Cerebellar cortex (tissue), 1 donor: ENCODE measurements at regions not wholly inside any gene's neighbourhood (a gene's known extent, or its start where the extent isn't known, plus 50 kb on each side); places are given as distances from the start of the nearest gene placed in this dataset.
"Not testable (repeated sequence)": the region's sequence is repeated elsewhere in the genome, so short reads cannot be mapped to it uniquely, and the experiment has no call there.

ENCODE experiments used
- DNase-seq: peaks from one replicate; pipeline ENCODE4 v3.0.0-alpha.2; 2015; ENCODE audit warnings: low spot score

- no peak for DNase-seq
Measured at GRCh38 chr12:60501124-60501729, 905.4 kb downstream of the SLC16A7 start.

GRCh38 chr12:60522684-60523400, 927.0 kb downstream of the SLC16A7 start:
- DNase-seq: peak; percentile 19

GRCh38 chr12:60529261-60529660, 933.4 kb downstream of the SLC16A7 start:
- DNase-seq: no peak

GRCh38 chr12:60529723-60530122, 933.9 kb downstream of the SLC16A7 start:
- no peak for DNase-seq

- DNase-seq: no peak
Measured at GRCh38 chr12:60535363-60535762, 939.5 kb downstream of the SLC16A7 start.

- no peak for DNase-seq
Measured at GRCh38 chr12:60539592-60539991, 943.8 kb downstream of the SLC16A7 start.

- DNase-seq: no peak
Measured at GRCh38 chr12:60568914-60569313, 973.1 kb downstream of the SLC16A7 start.

GRCh38 chr12:60577607-60578006, 981.8 kb downstream of the SLC16A7 start:
- no peak for DNase-seq

- not testable (repeated sequence) for DNase-seq
Measured at GRCh38 chr12:60587664-60588063, 991.8 kb downstream of the SLC16A7 start.

GRCh38 chr12:60594035-60594711, 998.3 kb downstream of the SLC16A7 start:
- no peak for DNase-seq

GRCh38 chr12:60602601-60603000, 1006.8 kb downstream of the SLC16A7 start:
- DNase-seq: no peak

- DNase-seq: not testable (repeated sequence)
Measured at GRCh38 chr12:60603475-60603874, 1007.6 kb downstream of the SLC16A7 start.

- no peak for DNase-seq
Measured at GRCh38 chr12:60616400-60616799, 1020.6 kb downstream of the SLC16A7 start.

GRCh38 chr12:60630796-60631195, 1035.0 kb downstream of the SLC16A7 start:
- DNase-seq: no peak

- no peak for DNase-seq
Measured at GRCh38 chr12:60644076-60644475, 1048.2 kb downstream of the SLC16A7 start.

GRCh38 chr12:60666895-60667294, 1071.1 kb downstream of the SLC16A7 start:
- DNase-seq: no peak

GRCh38 chr12:60672949-60673348, 1077.1 kb downstream of the SLC16A7 start:
- no peak for DNase-seq

- no peak for DNase-seq
Measured at GRCh38 chr12:60684988-60685655, 1089.3 kb downstream of the SLC16A7 start.

- no peak for DNase-seq
Measured at GRCh38 chr12:60689137-60689536, 1093.3 kb downstream of the SLC16A7 start.

GRCh38 chr12:60693019-60693626, 1097.3 kb downstream of the SLC16A7 start:
- DNase-seq: no peak

GRCh38 chr12:60704171-60704914, 1108.5 kb downstream of the SLC16A7 start:
- no peak for DNase-seq
